Activated CD8-positive, alpha-beta memory T cell treated with anti-CD3 and anti-CD28 coated beads, Interleukin-2, amount 10 ng/mL, durations not matched to agents 7 days and 5 days (primary cell): ENCODE measurements at regions not wholly inside any gene's neighbourhood (a gene's known extent, or its start where the extent isn't known, plus 50 kb on each side); places are given as distances from the start of the nearest gene placed in this dataset.

ENCODE experiments used
- ATAC-seq: fragments of 150-1000 bp; cut with Tn5 transposase; one replicate; pipeline ENCODE4 v1.10.0; 2021; ENCODE audit warnings: moderate library complexity
- CTCF ChIA-PET: fragments of 350-600 bp; sonication (Branson Sonifier 250); formaldehyde crosslinking; loops from one replicate; lab custom pipeline; 2021; ENCODE audit warnings: antibody characterized with exemption; lab: Charles Lee
- DNase-seq: peaks from one replicate; pipeline ENCODE4 v3.0.0-alpha.2; 2020
- H3K27ac Mint-ChIP-seq: one replicate; pipeline ENCODE4 v1.8.0; 2021; ENCODE audit warnings: mild to moderate bottlenecking, mixed read lengths
- H3K27me3 Mint-ChIP-seq: one replicate; pipeline ENCODE4 v1.8.0; 2021; ENCODE audit warnings: mixed read lengths
- H3K36me3 Mint-ChIP-seq: one replicate; pipeline ENCODE4 v1.8.0; 2021; ENCODE audit warnings: mild to moderate bottlenecking, mixed read lengths
- H3K4me1 Mint-ChIP-seq: one replicate; pipeline ENCODE4 v1.8.0; 2021; ENCODE audit warnings: mixed read lengths
- H3K4me3 Mint-ChIP-seq: one replicate; pipeline ENCODE4 v1.8.0; 2021; ENCODE audit warnings: mild to moderate bottlenecking, moderate library complexity, mixed read lengths
- H3K9me3 Mint-ChIP-seq: one replicate; pipeline ENCODE4 v1.8.0; 2022; ENCODE audit warnings: low read depth, mixed read lengths

- H3K36me3 Mint-ChIP-seq: no peaks in the 10 kb centered on the region
- no peak overlapping the region for H3K4me3 Mint-ChIP-seq
- no peaks in the 10 kb centered on the region for H3K4me1 Mint-ChIP-seq
- ATAC-seq (no peak), DNase-seq (no peak)
- H3K27ac Mint-ChIP-seq: no peak overlapping the region
- peaks cover 2% of the 10 kb centered on the region for H3K9me3 Mint-ChIP-seq
- no peaks in the 10 kb centered on the region for H3K27me3 Mint-ChIP-seq
- CTCF ChIA-PET: no interaction called here
Observed at GRCh38 chr2:217407362-217407761, 547.5 kb upstream of the TNP1 start.

DNA sequence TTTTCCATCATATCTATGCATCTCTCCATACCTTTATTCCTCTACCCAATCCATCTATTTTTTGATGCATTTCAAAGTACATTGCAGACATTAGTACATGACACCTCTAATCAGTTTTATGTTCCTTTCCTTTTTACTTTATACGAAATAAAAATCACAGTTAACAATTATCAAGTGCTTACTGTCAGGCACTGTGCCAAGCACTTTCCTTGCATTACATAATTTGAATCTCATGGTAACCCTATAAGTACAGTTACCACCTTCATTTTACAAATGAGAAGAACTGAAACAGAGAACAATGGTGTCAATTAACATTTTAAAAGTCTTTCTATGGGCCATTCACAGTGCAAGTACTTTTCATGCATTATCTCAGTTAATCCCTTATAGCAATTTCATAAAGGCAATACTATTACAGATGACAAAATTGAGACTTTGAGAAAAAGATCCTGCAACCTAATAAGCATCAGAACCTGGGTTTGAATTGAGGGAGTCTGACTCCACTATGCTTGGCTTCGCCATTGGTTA lies 544.4 kb upstream of the TNP1 start:
- ATAC-seq (no peak), DNase-seq (no peak)
- CTCF ChIA-PET: no interaction called here
- H3K36me3 Mint-ChIP-seq: no peaks in the 10 kb centered on the region
- peaks cover under 1% of the 10 kb centered on the region for H3K4me1 Mint-ChIP-seq
- H3K4me3 Mint-ChIP-seq: no peak overlapping the region
- no peaks in the 10 kb centered on the region for H3K27me3 Mint-ChIP-seq
- no peak overlapping the region for H3K27ac Mint-ChIP-seq
- peaks cover 2% of the 10 kb centered on the region for H3K9me3 Mint-ChIP-seq

GRCh38 chr2:217402761-217403383 lies 543.0 kb upstream of the TNP1 start:
- DNase-seq: no peak
- Mint-ChIP-seq H3K27ac (no peak overlapping the region), H3K27me3 (no peaks in the 10 kb centered on the region), H3K4me1 (peaks cover 9% of the 10 kb centered on the region), H3K4me3 (no peak overlapping the region), H3K9me3 (peaks cover 2% of the 10 kb centered on the region), H3K36me3 (no peaks in the 10 kb centered on the region)
- CTCF ChIA-PET: interaction anchor here (0.6 kb wide), 1 partner anchor 108 kb away, joined by 3 read pairs; no protein-coding TSS in a partner anchor
- no peak for ATAC-seq

GRCh38 chr2:217402144-217402543 lies 542.3 kb upstream of the TNP1 start:
- Mint-ChIP-seq H3K4me3 (no peak overlapping the region), H3K36me3 (no peaks in the 10 kb centered on the region), H3K27me3 (no peaks in the 10 kb centered on the region), H3K4me1 (peaks cover 9% of the 10 kb centered on the region), H3K9me3 (peaks cover 2% of the 10 kb centered on the region), H3K27ac (no peak overlapping the region)
- CTCF ChIA-PET: no interaction called here
- no peak for ATAC-seq
- no peak for DNase-seq

- ATAC-seq (no peak), DNase-seq (no peak)
- no peak overlapping the region for H3K27ac Mint-ChIP-seq
- H3K9me3 Mint-ChIP-seq: no peaks in the 10 kb centered on the region
- no peaks in the 10 kb centered on the region for H3K27me3 Mint-ChIP-seq
- no peak overlapping the region for H3K4me3 Mint-ChIP-seq
- no peaks in the 10 kb centered on the region for H3K36me3 Mint-ChIP-seq
- CTCF ChIA-PET: no interaction called here
- H3K4me1 Mint-ChIP-seq: peaks cover 9% of the 10 kb centered on the region
Observed at GRCh38 chr2:217399291-217399690, 539.4 kb upstream of the TNP1 start.

DNA sequence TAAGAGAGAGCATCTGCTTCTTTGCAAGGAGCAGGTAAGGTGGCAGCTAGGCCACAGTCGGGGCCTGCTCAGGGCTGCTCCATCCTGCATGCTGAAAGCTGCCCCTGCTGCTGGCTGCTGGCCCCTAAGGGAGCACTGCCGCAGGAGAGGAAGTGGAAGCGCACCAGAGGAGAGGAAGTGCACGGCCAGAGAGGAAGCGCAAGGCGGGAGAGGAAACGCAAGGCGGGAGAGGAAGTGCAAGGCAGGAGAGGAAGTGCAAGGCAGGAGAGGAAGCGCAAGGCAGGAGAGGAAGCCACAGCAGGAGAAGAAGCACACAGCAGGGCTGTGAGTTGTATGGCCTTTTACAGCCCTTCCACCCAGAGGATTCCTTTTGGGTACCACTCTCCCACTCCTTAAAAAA lies 539.0 kb upstream of the TNP1 start:
- peak; percentile 20 for ATAC-seq
- H3K9me3 Mint-ChIP-seq: no peaks in the 10 kb centered on the region
- no peak for DNase-seq
- H3K27ac Mint-ChIP-seq: no peak overlapping the region
- H3K27me3 Mint-ChIP-seq: no peaks in the 10 kb centered on the region
- no peaks in the 10 kb centered on the region for H3K36me3 Mint-ChIP-seq
- no peak overlapping the region for H3K4me3 Mint-ChIP-seq
- CTCF ChIA-PET: no interaction called here
- peaks cover 9% of the 10 kb centered on the region for H3K4me1 Mint-ChIP-seq

DNA sequence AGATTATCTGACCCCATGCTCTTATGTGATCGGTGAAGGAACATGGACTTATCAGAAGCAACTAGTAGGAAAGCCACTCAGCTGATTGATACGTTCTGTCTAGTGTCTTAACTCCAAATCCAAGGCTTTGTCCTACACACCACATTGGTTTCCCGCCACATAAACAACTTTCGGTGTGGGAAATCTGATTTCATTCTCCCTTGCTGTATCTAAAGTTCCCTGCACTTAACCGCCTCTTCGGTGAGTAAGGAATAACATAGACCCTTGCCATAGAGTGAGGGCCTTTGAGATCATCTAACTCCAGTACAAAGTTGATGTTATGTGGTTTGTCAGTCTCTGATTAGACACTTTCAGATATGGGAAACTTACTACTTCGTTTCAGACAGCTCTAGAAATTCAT lies 538.2 kb upstream of the TNP1 start:
- H3K4me3 Mint-ChIP-seq: no peak overlapping the region

DNA sequence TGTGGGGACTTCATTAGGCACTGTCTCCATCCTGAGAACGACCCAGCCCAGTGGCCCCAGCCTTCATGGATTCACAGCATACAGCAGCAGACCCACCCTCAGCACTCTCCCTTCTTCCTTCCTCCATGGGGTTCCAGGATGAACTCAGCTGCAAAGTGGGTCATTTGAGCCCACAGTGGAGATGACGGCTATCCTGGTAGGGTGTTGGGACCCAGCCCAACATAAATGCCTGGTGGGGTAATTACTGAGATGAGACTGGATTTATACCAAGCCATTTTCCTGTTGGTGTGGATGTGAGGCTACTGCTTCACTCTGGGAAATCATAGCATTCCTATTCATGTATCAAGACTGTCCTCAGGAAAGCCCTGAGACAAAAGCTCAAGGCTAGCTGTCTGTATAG lies 536.7 kb upstream of the TNP1 start:
- DNase-seq: no peak
- H3K4me3 Mint-ChIP-seq: no peak overlapping the region
- H3K9me3 Mint-ChIP-seq: peaks cover 3% of the 10 kb centered on the region
- no peaks in the 10 kb centered on the region for H3K36me3 Mint-ChIP-seq
- H3K27me3 Mint-ChIP-seq: no peaks in the 10 kb centered on the region
- H3K27ac Mint-ChIP-seq: no peak overlapping the region
- H3K4me1 Mint-ChIP-seq: peaks cover 9% of the 10 kb centered on the region
- CTCF ChIA-PET: no interaction called here
- ATAC-seq: no peak

More for the DNA sequence above, 538.2 kb upstream of the TNP1 start:
- Mint-ChIP-seq H3K4me1 (peaks cover 9% of the 10 kb centered on the region), H3K27me3 (no peaks in the 10 kb centered on the region), H3K36me3 (no peaks in the 10 kb centered on the region), H3K27ac (no peak overlapping the region), H3K9me3 (no peaks in the 10 kb centered on the region)
- no peak for ATAC-seq
- CTCF ChIA-PET: no interaction called here
- no peak for DNase-seq

- no peaks in the 10 kb centered on the region for H3K27me3 Mint-ChIP-seq
- H3K36me3 Mint-ChIP-seq: no peaks in the 10 kb centered on the region
- peaks cover 4% of the 10 kb centered on the region for H3K9me3 Mint-ChIP-seq
- no peak for DNase-seq
- H3K27ac Mint-ChIP-seq: no peak overlapping the region
- CTCF ChIA-PET: no interaction called here
- no peak for ATAC-seq
- no peak overlapping the region for H3K4me3 Mint-ChIP-seq
- peaks cover 9% of the 10 kb centered on the region for H3K4me1 Mint-ChIP-seq
Observed at GRCh38 chr2:217396165-217396564, 536.3 kb upstream of the TNP1 start.

- Mint-ChIP-seq H3K4me1 (peaks cover 9% of the 10 kb centered on the region), H3K27ac (no peak overlapping the region), H3K27me3 (no peaks in the 10 kb centered on the region), H3K4me3 (no peak overlapping the region), H3K36me3 (no peaks in the 10 kb centered on the region), H3K9me3 (peaks cover 8% of the 10 kb centered on the region)
- ATAC-seq (no peak), DNase-seq (no peak)
- CTCF ChIA-PET: no interaction called here
Observed at GRCh38 chr2:217394510-217395351, 534.9 kb upstream of the TNP1 start.

DNA sequence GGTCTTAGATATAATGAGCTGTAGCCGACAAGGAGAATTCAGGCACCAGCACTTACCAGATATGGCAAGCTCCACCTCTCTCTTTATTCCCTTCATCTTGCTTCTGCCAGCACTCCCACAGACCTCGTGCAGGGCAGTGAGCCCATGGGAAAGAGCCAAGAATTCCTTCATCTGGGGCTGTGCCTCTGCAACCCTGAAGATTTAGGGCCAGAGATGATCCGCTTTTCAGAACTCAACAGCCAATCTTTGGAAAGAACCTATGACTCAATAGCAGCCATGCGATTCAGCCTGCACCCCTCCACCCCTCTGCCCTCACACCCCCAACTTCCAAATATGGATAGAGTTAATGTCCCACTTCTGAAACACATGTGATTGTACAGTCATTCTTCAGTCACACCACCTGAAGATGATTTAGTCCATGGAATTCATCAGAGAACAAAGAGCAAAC lies 533.7 kb upstream of the TNP1 start:
- CTCF ChIA-PET: no interaction called here

DNA sequence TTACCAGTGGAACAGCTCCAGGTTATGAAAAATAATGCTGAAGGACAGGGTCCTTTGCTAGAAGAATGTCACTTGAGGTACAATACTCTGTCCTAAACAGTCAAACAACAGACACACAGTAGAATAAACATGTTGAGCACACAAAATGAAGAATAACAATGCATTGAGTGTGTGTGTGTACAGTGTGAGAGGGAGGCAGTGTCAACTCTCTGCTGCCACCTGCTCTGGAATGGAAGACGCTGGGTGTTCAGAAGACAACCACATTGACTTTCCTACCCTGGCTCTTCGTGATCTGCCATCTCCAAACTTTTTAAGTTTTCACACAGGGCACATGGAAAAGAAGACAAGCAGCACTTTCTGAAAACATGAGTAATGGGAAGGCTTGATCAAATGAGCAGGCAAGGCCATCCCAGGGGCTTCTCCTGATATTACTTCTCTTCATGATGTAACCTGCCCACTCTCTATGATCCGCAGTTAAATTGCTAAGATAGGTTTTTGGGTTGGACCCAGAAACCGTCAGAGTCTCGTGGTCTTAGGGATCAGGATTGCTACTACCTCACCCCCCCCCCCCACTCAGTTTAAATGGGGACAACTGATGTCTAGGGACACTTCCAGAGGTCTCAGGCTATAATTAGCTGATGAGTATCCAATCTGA lies 533.2 kb upstream of the TNP1 start:
- H3K9me3 Mint-ChIP-seq: peaks cover 8% of the 10 kb centered on the region
- H3K36me3 Mint-ChIP-seq: no peaks in the 10 kb centered on the region
- no peak for ATAC-seq
- no peaks in the 10 kb centered on the region for H3K4me1 Mint-ChIP-seq
- no peak overlapping the region for H3K27ac Mint-ChIP-seq
- no peak overlapping the region for H3K4me3 Mint-ChIP-seq
- no peak for DNase-seq
- H3K27me3 Mint-ChIP-seq: no peaks in the 10 kb centered on the region
- CTCF ChIA-PET: no interaction called here

More for the DNA sequence above, 533.7 kb upstream of the TNP1 start:
- Mint-ChIP-seq H3K4me3 (no peak overlapping the region), H3K9me3 (peaks cover 8% of the 10 kb centered on the region), H3K4me1 (peaks cover 1% of the 10 kb centered on the region), H3K27ac (no peak overlapping the region), H3K36me3 (no peaks in the 10 kb centered on the region), H3K27me3 (no peaks in the 10 kb centered on the region)
- ATAC-seq (no peak), DNase-seq (no peak)

- H3K4me3 Mint-ChIP-seq: no peak overlapping the region
- ATAC-seq: no peak
- H3K27ac Mint-ChIP-seq: no peak overlapping the region
- no peak for DNase-seq
- CTCF ChIA-PET: no interaction called here
- peaks cover 8% of the 10 kb centered on the region for H3K9me3 Mint-ChIP-seq
- no peaks in the 10 kb centered on the region for H3K36me3 Mint-ChIP-seq
- H3K27me3 Mint-ChIP-seq: peaks cover 3% of the 10 kb centered on the region
- no peaks in the 10 kb centered on the region for H3K4me1 Mint-ChIP-seq
Observed at GRCh38 chr2:217387776-217388387, 528.0 kb upstream of the TNP1 start.
